ENCODE measurements at regions not wholly inside any gene's neighbourhood (a gene's known extent, or its start where the extent isn't known, plus 50 kb on each side); places are given as distances from the start of the nearest gene placed in this dataset.

GRCh38 chr9:88658311-88658822 is 123.4 kb downstream of the NXNL2 start:
- DNase-seq, result peak in 1 of 51 donors; percentile 1

GRCh38 chr9:88659126-88659525 is 124.1 kb downstream of the NXNL2 start:
- no peak for DNase-seq

DNA sequence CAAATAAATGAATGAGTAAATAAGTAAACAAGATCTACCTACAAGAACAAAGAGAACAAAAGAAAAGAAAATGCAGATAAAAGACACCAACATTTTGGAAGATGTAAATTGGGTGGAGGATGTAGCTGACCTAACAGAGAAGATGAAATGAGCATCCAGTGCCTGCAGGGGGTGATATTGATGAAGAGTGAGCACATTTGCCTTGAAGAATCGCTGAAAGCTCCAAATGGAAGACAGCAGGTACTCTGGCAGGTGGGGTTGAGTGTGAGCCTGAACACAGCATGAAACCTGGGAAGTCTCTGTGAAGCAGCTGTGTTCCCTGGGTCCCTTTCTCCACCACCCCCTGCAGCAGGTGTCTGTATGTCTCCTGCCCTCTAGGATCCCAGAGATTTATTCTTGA is 125.6 kb downstream of the NXNL2 start:
- DNase-seq, result no peak

DNA sequence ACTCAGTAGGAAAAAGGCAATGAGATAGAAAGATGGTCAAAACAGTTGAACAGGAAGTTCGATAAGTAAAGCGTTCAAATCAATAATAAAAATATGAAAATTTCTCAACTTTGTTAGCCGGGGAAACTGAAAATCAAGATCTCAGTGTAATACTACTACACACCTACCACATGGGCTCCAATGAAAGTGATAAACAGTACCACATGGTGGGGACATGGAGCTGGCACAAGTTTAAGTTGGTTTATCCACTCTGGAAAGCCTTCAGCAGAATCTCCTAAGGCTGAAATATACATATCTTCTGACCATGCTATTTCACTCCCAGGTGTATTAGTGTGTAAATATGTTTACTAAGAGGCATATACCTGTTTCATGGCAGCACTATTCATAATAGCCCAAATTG is 126.8 kb downstream of the NXNL2 start:
- DNase-seq, result no peak

DNA sequence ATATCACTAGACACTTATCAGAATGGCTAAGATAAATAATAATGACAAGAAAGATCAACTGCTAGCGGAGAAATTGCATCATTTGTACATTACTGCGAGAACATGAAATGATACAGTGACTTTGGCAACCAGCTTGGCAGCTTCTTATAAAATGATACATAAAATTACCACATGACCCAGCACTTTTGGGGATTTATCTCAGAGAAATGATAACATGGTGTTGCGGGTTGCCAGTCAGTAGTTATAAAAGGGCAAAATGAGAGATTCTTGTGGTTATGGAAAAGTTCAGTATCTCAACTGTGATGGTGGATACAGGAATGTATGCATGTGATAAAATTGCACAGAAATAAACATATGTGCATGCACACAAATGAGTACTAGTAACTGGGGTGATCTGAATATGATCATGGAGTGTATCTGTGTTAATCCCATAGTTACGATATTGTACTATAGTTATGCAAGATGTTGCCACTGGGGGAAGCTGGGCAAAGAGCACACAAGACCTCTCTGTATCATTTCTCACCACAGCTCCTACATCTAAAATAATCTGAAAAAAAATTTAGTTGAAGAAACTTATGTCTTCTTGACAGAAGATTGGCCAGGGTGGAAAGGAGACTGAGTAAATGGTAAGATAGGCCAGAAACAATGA is 128.9 kb downstream of the NXNL2 start:
- DNase-seq, result no peak

GRCh38 chr9:88664773-88665172 is 129.8 kb downstream of the NXNL2 start:
- DNase-seq, result no peak

DNA sequence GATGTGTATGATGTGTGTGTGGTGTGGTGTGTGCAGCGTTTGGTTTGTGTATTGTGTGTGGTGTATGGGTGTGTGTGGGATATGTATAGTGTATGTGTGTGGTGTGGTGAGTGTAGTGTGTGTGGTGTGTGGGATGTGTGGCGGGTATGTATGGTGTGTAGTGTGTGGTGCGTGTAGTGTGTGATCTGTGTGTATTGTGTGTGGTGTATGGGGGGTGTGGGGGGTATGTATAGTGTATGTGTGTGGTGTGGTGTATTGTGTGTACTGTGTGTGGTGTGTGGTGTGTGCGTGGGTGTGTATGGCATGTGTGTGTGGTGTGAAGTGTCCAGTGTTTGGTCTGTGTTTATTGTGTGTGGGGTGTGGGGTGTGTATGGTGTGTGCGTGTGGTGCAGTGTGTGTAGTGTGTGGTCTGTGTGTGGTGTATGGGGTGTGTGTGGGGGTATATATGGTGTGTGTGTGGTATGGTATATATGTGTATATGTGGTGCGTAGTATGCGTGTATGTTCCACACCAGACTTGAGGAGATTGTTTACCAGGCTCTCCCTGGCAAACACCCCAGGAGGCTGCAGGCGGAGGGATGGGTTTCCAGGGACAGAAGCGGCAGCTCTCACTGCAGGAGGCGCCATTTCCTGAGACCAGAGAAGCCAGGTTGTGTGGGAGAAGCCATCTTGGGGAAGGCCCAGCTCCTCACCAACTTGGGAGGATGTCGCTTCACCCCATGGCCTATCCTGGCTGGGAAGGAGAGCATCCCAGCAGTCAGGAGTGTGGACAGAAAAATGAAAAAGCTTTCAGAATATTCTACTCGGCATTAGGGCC is 138.1 kb downstream of the NXNL2 start:
- DNase-seq, result no peak

DNA sequence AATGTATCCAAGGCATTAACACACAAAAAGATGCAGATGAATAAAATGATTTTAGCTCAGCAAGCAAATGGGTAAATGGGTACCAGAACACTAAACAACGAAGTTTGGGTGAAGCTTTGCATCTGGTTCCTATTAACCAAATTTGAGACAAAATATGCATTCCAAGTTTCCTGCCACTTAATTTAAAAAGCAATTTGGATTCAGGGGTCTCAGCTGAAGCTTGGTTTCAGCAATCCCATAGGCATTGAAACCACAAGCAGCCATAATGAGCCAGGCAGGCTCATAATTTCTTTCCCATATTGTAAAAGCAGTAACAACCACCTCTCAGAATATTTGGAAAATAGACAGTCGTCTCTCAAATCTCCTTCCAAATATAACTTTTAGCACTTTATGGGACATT is 138.9 kb downstream of the NXNL2 start:
- no peak for DNase-seq

DNA sequence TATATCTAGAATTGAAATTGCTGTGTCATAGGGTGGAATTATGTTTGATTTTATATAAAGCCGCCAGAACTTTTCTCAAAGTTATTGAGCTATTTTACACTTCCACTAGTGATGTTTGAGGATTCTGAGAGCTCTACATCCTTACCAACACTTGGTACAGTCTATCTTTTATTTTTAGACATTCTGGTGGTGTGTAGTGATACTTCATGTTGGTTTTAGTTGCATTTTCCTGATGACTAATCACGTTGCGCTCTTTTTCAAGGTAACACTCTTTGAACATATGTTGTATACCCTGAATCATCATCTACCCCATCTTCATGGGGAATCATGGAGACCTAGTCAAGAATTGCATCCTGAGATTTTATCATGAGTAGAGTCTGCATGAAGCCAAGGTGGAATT is 141.7 kb downstream of the NXNL2 start:
- no peak for DNase-seq

GRCh38 chr9:88678008-88678407 is 143.0 kb downstream of the NXNL2 start:
- DNase-seq, result no peak

- peak in 30 of 51 donors; percentile 4 to 66 (median 29) for DNase-seq
These were observed 143.5 kb downstream of the NXNL2 start for GRCh38 chr9:88678431-88678830.

DNA sequence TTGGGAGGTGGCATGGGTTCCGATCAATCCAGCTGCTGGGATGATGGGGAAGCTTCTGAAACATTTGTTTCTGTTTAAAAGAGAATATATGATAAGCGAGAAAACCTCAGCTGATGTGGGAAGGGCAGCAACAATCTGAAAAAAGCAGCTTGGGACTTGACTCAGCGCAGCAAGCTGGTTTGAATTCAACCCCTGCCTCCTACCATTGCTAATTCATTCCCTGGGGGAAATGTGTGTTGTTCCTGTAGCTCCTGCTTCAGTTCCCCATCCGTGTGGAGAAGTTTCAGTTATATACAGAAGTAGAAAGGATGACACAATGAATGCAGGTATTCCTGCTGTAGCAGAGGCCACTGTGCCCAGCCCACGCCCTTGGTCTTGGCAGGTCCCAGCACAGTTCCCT is 145.1 kb downstream of the NXNL2 start:
- DNase-seq, result peak in 1 of 51 donors; percentile 49

- no peak for DNase-seq
These were observed 145.7 kb downstream of the NXNL2 start for GRCh38 chr9:88680505-88681160.

GRCh38 chr9:88681434-88681833 is 146.5 kb downstream of the NXNL2 start:
- no peak for DNase-seq

DNA sequence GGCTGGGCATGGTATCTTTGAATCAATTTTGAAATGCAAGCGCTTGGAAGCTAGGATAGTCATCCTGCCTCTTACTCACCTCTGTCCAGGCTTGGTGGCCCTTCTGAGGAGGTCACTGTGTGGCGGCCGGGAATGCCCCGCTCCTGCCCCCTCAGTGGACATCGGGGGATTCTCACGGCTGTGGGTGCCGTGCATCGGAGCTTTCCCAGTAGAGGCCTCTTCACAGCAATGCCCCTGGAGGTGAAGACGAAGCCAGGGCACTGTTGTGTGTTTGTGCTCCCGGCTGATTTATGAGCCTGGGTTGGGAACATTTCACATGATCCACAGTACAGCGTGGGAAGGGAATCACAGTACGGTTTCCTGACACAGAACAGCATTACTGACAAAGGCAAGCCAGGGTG is 147.5 kb downstream of the NXNL2 start:
- no peak for DNase-seq

GRCh38 chr9:88684046-88684445 is 149.1 kb downstream of the NXNL2 start:
- peak in 1 of 51 donors; percentile 26 for DNase-seq

DNA sequence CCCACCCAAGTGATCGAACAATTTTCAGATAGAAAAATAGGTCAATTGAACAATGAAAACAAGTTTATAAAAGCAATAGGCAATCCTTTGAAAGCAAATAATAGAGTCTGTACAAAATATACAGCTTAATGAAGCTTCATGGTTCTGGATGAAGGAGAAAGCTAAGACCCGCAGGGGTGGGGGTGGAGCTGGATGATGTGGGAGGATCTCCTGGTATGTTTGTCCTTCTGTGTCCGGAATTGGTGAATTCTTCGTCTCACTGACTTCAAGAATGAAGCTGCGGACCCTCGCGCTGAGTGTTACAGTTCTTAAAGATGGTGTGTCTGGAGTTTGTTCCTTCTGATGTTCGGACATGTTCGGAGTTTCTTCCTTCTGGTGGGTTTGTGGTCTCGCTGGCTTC is 149.9 kb downstream of the NXNL2 start:
- DNase-seq, result no peak

DNA sequence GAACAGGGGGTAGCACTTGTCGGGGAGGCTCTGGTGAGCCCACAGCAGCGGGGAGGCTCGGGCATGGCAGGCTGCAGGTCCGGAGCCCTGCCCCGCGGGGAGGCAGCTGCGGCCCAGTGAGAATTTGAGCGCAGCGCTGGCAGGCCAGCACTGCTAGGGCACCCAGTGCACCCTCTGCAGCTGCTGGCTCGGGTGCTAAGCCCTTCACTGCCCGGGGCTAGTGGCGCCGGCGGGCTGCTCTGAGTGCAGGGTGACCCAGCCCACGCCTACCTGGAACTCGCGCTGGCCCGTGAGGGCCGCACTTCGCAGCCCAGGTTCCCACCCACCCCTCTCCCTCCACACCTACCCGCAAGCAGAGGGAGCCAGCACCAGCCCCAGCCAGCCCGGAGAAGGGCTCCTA is 151.0 kb downstream of the NXNL2 start:
- DNase-seq, result no peak

- no peak for DNase-seq
These were observed 154.7 kb downstream of the NXNL2 start for GRCh38 chr9:88689509-88690298.

GRCh38 chr9:88690628-88691027 is 155.7 kb downstream of the NXNL2 start:
- no peak for DNase-seq

- no peak for DNase-seq
These were observed 156.1 kb downstream of the NXNL2 start for GRCh38 chr9:88691091-88691490.

DNA sequence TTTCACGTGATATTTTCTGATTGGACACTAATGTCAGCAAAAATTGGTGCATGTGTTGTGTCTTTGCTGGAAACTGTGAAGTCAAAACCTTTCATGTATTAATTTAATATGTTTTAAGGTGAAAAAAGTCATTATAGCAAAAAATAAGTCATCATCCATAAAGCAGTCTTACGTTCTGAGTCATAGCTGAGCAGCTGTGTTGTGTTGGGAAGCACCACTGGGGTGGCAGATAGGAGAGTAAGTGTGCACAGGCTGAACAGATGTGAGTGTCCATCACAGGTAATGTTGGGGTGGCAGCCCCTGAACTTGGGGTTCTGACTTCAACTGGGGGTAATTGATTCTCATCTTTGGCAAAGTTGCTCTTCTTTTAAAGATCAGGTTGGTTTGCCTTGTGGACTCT is 156.8 kb downstream of the NXNL2 start:
- no peak for DNase-seq

Measured in hypothalamus (tissue), 51 donors.